GM23338 (cell line): ENCODE measurements at regions not wholly inside any gene's neighbourhood (a gene's known extent, or its start where the extent isn't known, plus 50 kb on each side); places are given as distances from the start of the nearest gene placed in this dataset.

Source experiments
- ATAC-seq: fragments of 200-7000 bp; cut with Tn5 transposase; 3 replicates; pipeline ENCODE4 v1.9.1; 2020
- DNase-seq: peaks from one replicate; pipeline ENCODE4 v3.0.0-alpha.2; 2015; ENCODE audit warnings: low spot score
- H2AFZ ChIP-seq: fragments of 200-600 bp; sonication (generic); 2 replicates; pipeline ENCODE4 v1.8.0; 2016; ENCODE audit warnings: antibody characterized with exemption, mild to moderate bottlenecking, moderate library complexity
- H3F3A ChIP-seq: fragments of 200-600 bp; sonication (generic); replicated peaks from 2 replicates; pipeline ENCODE4 v1.8.0; 2017; ENCODE audit warnings: antibody characterized with exemption, mixed run types, low read depth
- H3K27ac ChIP-seq: fragments of 200-600 bp; sonication (generic); 2 replicates; pipeline ENCODE4 v1.6.1; 2016; ENCODE audit warnings: low read depth
- H3K27me3 ChIP-seq: fragments of 200-600 bp; sonication (generic); 2 replicates; pipeline ENCODE4 v1.8.0; 2016; ENCODE audit warnings: mild to moderate bottlenecking, mixed run types, moderate library complexity; ENCODE audit not compliant: insufficient read depth
- H3K36me3 ChIP-seq: fragments of 200-600 bp; sonication (generic); 2 replicates; pipeline ENCODE4 v1.8.0; 2016; ENCODE audit warnings: mild to moderate bottlenecking; ENCODE audit not compliant: insufficient read depth
- H3K4me1 ChIP-seq: fragments of 200-600 bp; sonication (generic); 2 replicates; pipeline ENCODE4 v1.8.0; 2016; ENCODE audit warnings: mild to moderate bottlenecking, moderate library complexity; ENCODE audit not compliant: insufficient read depth
- H3K4me2 ChIP-seq: fragments of 200-600 bp; sonication (generic); 2 replicates; pipeline ENCODE4 v1.7.1; 2017; ENCODE audit warnings: mixed run types
- H3K4me3 ChIP-seq: fragments of 200-600 bp; sonication (generic); 2 replicates; pipeline ENCODE4 v1.6.1; 2016; ENCODE audit warnings: mixed run types
- H3K79me2 ChIP-seq: fragments of 200-600 bp; sonication (generic); replicated peaks from 2 replicates; pipeline ENCODE4 v1.8.0; 2017; ENCODE audit warnings: mild to moderate bottlenecking; ENCODE audit not compliant: insufficient read depth
- H3K9me2 ChIP-seq: fragments of 200-600 bp; sonication (generic); 2 replicates; pipeline ENCODE4 v1.8.0; 2017; ENCODE audit not compliant: insufficient read depth
- H4K20me1 ChIP-seq: fragments of 200-600 bp; sonication (generic); replicated peaks from 2 replicates; pipeline ENCODE4 v1.8.0; 2017; ENCODE audit warnings: mild to moderate bottlenecking; ENCODE audit not compliant: insufficient read depth
- H3K27ac Mint-ChIP-seq: 2 replicates; pipeline ENCODE4 v1.8.0; 2020; ENCODE audit warnings: inconsistent platforms, mild to moderate bottlenecking, moderate library complexity, mixed read lengths
- H3K27me3 Mint-ChIP-seq: 3 replicates; pipeline ENCODE4 v1.8.0; 2022; ENCODE audit warnings: low read depth, mild to moderate bottlenecking, moderate library complexity, mixed read lengths, inconsistent platforms; ENCODE audit not compliant: insufficient read depth, poor library complexity
- H3K36me3 Mint-ChIP-seq: 3 replicates; pipeline ENCODE4 v1.8.0; 2021; ENCODE audit warnings: low read depth, mild to moderate bottlenecking, inconsistent platforms, moderate library complexity, mixed read lengths
- H3K4me1 Mint-ChIP-seq: 3 replicates; pipeline ENCODE4 v1.8.0; 2020; ENCODE audit warnings: mild to moderate bottlenecking, inconsistent platforms, mixed read lengths
- H3K4me3 Mint-ChIP-seq: 3 replicates; pipeline ENCODE4 v1.8.0; 2021; ENCODE audit warnings: moderate library complexity, mild to moderate bottlenecking, inconsistent platforms, mixed read lengths
- H3K9me3 Mint-ChIP-seq: 3 replicates; pipeline ENCODE4 v1.8.0; 2020; ENCODE audit warnings: moderate library complexity, mild to moderate bottlenecking, inconsistent platforms, mixed read lengths
- CREB1 ChIP-seq: fragments of 250-450 bp; sonication (Bioruptor Pico); IDR thresholded peaks from 2 replicates; pipeline ENCODE4 v1.5.0; 2020; ENCODE audit warnings: low read depth, mild to moderate bottlenecking, moderate library complexity
- EZH2 ChIP-seq: fragments of 200-600 bp; sonication (generic); IDR thresholded peaks from one replicate; pipeline ENCODE4 v1.8.0; 2017; ENCODE audit warnings: antibody characterized with exemption, mild to moderate bottlenecking, low read depth; ENCODE audit not compliant: unreplicated experiment
- JUNB ChIP-seq: IDR thresholded peaks from one replicate; pipeline ENCODE4 v1.6.1; 2016; ENCODE audit warnings: antibody characterized with exemption; ENCODE audit not compliant: unreplicated experiment
- POLR2AphosphoS5 ChIP-seq: IDR thresholded peaks from 2 replicates; pipeline ENCODE4 v1.6.1; 2016; ENCODE audit warnings: antibody characterized with exemption, low read depth
- STAT1 ChIP-seq: IDR thresholded peaks from one replicate; pipeline ENCODE4 v1.6.1; 2016; ENCODE audit warnings: antibody characterized with exemption; ENCODE audit not compliant: unreplicated experiment
- ZNF114 ChIP-seq: fragments of 250-450 bp; sonication (Bioruptor Pico); IDR thresholded peaks from 2 replicates; pipeline ENCODE4 v1.5.0; 2020; ENCODE audit warnings: mild to moderate bottlenecking, moderate library complexity
- ZNF331 ChIP-seq: fragments of 250-450 bp; sonication (Bioruptor Pico); IDR thresholded peaks from 2 replicates; pipeline ENCODE4 v1.5.0; 2020; ENCODE audit warnings: low read depth, mild to moderate bottlenecking, moderate library complexity
- TF ChIP-seq, protein P1 (sequence below), 2 experiments: fragments of 200-600 bp in 1 of 2; sonication (generic) in 1 of 2; conservative IDR thresholded peaks; 2 replicates each; pipeline versions ENCODE4 v1.5.1 to v1.6.1; 2016 to 2017; ENCODE audit warnings: antibody characterized with exemption in 2 of 2, low read depth in 2 of 2, mild to moderate bottlenecking in 2 of 2, moderate library complexity in 1 of 2
- TF ChIP-seq, protein P2 (sequence below): IDR thresholded peaks from one replicate; pipeline ENCODE4 v1.6.1; 2018; ENCODE audit warnings: antibody characterized with exemption; ENCODE audit not compliant: unreplicated experiment
- TF ChIP-seq, protein P3 (sequence below): IDR thresholded peaks from 2 replicates; pipeline ENCODE4 v1.6.1; 2016; ENCODE audit warnings: antibody characterized with exemption
- TF ChIP-seq, protein P4 (sequence below): fragments of 250-450 bp; sonication (Bioruptor Pico); IDR thresholded peaks from 2 replicates; pipeline ENCODE4 v1.5.0; 2020; ENCODE audit warnings: mild to moderate bottlenecking, moderate library complexity

DNA sequence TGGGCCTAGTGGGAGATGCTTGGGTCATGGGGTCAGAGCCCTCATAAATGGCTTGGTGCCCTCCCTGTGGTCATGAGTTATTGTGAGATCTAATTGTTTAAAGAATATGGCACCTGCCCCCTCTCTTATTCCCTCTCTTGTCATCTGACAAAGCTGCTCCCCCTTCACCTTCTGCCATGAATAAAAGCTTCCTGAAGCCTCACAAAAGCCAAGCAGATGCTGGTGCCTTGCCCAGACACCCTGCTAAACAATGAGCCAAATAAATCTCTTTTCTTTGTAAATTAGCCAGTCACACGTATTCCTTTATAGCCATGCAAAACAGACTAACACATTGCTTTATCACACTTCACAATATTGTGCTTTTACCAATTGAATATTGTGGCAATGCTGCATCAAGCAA is 82.8 kb upstream of the PDE4D start:
- DNase-seq (no peak), ATAC-seq (no peak)
- Histone ChIP-seq H4K20me1 (no peaks in the 10 kb centered on the region), H3K4me1 (no peaks in the 10 kb centered on the region), H3K4me2 (no peak overlapping the region), H2AFZ (no peak overlapping the region), H3K27me3 (no peaks in the 10 kb centered on the region), H3F3A (no peaks in the 10 kb centered on the region), H3K27ac (no peak overlapping the region), H3K9me2 (0 out of 2 replicates have a peak, but pooled peaks cover 4% of the 10 kb centered on the region), H3K4me3 (no peak overlapping the region), H3K36me3 (no peaks in the 10 kb centered on the region; the same call in 1 of the 2 replicates), H3K79me2 (no peaks in the 10 kb centered on the region)
- Mint-ChIP-seq H3K27ac (no peak overlapping the region), H3K4me1 (no peaks in the 10 kb centered on the region), H3K27me3 (no peaks in the 10 kb centered on the region), H3K4me3 (no peak overlapping the region), H3K9me3 (no peaks in the 10 kb centered on the region), H3K36me3 (no peaks in the 10 kb centered on the region)
- TF ChIP-seq POLR2AphosphoS5 (no peak), EZH2 (no peak), ZNF114 (CRISPR knock-in tag) (no peak), ZNF331 (CRISPR knock-in tag) (no peak), STAT1 (no peak), JUNB (no peak), CREB1 (CRISPR knock-in tag) (no peak)
- TF ChIP-seq, protein P1, sequence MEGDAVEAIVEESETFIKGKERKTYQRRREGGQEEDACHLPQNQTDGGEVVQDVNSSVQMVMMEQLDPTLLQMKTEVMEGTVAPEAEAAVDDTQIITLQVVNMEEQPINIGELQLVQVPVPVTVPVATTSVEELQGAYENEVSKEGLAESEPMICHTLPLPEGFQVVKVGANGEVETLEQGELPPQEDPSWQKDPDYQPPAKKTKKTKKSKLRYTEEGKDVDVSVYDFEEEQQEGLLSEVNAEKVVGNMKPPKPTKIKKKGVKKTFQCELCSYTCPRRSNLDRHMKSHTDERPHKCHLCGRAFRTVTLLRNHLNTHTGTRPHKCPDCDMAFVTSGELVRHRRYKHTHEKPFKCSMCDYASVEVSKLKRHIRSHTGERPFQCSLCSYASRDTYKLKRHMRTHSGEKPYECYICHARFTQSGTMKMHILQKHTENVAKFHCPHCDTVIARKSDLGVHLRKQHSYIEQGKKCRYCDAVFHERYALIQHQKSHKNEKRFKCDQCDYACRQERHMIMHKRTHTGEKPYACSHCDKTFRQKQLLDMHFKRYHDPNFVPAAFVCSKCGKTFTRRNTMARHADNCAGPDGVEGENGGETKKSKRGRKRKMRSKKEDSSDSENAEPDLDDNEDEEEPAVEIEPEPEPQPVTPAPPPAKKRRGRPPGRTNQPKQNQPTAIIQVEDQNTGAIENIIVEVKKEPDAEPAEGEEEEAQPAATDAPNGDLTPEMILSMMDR (conservative IDR thresholded peaks at IDR 0.05; ENCODE audit: low read depth in 2 of 2) = no peak
- TF ChIP-seq, protein P2, sequence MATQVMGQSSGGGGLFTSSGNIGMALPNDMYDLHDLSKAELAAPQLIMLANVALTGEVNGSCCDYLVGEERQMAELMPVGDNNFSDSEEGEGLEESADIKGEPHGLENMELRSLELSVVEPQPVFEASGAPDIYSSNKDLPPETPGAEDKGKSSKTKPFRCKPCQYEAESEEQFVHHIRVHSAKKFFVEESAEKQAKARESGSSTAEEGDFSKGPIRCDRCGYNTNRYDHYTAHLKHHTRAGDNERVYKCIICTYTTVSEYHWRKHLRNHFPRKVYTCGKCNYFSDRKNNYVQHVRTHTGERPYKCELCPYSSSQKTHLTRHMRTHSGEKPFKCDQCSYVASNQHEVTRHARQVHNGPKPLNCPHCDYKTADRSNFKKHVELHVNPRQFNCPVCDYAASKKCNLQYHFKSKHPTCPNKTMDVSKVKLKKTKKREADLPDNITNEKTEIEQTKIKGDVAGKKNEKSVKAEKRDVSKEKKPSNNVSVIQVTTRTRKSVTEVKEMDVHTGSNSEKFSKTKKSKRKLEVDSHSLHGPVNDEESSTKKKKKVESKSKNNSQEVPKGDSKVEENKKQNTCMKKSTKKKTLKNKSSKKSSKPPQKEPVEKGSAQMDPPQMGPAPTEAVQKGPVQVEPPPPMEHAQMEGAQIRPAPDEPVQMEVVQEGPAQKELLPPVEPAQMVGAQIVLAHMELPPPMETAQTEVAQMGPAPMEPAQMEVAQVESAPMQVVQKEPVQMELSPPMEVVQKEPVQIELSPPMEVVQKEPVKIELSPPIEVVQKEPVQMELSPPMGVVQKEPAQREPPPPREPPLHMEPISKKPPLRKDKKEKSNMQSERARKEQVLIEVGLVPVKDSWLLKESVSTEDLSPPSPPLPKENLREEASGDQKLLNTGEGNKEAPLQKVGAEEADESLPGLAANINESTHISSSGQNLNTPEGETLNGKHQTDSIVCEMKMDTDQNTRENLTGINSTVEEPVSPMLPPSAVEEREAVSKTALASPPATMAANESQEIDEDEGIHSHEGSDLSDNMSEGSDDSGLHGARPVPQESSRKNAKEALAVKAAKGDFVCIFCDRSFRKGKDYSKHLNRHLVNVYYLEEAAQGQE = no peak
- TF ChIP-seq, protein P3, sequence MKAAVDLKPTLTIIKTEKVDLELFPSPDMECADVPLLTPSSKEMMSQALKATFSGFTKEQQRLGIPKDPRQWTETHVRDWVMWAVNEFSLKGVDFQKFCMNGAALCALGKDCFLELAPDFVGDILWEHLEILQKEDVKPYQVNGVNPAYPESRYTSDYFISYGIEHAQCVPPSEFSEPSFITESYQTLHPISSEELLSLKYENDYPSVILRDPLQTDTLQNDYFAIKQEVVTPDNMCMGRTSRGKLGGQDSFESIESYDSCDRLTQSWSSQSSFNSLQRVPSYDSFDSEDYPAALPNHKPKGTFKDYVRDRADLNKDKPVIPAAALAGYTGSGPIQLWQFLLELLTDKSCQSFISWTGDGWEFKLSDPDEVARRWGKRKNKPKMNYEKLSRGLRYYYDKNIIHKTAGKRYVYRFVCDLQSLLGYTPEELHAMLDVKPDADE = no peak
- TF ChIP-seq, protein P4, sequence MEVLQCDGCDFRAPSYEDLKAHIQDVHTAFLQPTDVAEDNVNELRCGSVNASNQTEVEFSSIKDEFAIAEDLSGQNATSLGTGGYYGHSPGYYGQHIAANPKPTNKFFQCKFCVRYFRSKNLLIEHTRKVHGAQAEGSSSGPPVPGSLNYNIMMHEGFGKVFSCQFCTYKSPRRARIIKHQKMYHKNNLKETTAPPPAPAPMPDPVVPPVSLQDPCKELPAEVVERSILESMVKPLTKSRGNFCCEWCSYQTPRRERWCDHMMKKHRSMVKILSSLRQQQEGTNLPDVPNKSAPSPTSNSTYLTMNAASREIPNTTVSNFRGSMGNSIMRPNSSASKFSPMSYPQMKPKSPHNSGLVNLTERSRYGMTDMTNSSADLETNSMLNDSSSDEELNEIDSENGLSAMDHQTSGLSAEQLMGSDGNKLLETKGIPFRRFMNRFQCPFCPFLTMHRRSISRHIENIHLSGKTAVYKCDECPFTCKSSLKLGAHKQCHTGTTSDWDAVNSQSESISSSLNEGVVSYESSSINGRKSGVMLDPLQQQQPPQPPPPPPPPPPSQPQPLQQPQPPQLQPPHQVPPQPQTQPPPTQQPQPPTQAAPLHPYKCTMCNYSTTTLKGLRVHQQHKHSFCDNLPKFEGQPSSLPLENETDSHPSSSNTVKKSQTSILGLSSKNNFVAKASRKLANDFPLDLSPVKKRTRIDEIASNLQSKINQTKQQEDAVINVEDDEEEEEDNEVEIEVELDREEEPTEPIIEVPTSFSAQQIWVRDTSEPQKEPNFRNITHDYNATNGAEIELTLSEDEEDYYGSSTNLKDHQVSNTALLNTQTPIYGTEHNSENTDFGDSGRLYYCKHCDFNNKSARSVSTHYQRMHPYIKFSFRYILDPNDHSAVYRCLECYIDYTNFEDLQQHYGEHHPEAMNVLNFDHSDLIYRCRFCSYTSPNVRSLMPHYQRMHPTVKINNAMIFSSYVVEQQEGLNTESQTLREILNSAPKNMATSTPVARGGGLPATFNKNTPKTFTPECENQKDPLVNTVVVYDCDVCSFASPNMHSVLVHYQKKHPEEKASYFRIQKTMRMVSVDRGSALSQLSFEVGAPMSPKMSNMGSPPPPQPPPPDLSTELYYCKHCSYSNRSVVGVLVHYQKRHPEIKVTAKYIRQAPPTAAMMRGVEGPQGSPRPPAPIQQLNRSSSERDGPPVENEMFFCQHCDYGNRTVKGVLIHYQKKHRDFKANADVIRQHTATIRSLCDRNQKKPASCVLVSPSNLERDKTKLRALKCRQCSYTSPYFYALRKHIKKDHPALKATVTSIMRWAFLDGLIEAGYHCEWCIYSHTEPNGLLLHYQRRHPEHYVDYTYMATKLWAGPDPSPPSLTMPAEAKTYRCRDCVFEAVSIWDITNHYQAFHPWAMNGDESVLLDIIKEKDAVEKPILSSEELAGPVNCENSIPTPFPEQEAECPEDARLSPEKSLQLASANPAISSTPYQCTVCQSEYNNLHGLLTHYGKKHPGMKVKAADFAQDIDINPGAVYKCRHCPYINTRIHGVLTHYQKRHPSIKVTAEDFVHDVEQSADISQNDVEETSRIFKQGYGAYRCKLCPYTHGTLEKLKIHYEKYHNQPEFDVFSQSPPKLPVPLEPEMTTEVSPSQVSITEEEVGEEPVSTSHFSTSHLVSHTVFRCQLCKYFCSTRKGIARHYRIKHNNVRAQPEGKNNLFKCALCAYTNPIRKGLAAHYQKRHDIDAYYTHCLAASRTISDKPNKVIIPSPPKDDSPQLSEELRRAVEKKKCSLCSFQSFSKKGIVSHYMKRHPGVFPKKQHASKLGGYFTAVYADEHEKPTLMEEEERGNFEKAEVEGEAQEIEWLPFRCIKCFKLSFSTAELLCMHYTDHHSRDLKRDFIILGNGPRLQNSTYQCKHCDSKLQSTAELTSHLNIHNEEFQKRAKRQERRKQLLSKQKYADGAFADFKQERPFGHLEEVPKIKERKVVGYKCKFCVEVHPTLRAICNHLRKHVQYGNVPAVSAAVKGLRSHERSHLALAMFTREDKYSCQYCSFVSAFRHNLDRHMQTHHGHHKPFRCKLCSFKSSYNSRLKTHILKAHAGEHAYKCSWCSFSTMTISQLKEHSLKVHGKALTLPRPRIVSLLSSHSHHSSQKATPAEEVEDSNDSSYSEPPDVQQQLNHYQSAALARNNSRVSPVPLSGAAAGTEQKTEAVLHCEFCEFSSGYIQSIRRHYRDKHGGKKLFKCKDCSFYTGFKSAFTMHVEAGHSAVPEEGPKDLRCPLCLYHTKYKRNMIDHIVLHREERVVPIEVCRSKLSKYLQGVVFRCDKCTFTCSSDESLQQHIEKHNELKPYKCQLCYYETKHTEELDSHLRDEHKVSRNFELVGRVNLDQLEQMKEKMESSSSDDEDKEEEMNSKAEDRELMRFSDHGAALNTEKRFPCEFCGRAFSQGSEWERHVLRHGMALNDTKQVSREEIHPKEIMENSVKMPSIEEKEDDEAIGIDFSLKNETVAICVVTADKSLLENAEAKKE (CRISPR knock-in tag) = no peak
